ENCODE measurements at regions not wholly inside any gene's neighbourhood (a gene's known extent, or its start where the extent isn't known, plus 50 kb on each side); places are given as distances from the start of the nearest gene placed in this dataset.
"Not testable (repeated sequence)": the region's sequence is repeated elsewhere in the genome, so short reads cannot be mapped to it uniquely, and the experiment has no call there.

DNA sequence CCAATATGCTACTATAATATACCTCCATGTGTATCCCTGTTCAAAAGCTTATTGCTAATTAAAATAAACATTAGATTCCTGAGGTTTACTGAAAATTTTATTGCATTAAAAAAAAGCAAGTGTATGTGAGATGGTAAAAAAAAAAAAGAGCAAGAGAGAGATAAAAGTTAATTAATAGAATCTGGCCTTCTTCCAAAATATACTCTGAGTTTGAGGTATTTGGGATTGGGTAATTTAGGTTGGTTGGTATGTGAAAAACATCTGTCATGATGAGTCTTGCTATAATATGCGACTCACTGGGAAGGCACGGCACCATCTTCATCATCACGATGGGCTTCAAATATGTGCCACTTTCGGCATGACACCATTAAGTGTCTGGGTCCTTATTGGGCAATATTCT, 711.1 kb upstream of the SOX9 start:
- DNase-seq = no peak

GRCh38 chr17:71412803-71413202, 708.0 kb upstream of the SOX9 start:
- no peak for DNase-seq

DNA sequence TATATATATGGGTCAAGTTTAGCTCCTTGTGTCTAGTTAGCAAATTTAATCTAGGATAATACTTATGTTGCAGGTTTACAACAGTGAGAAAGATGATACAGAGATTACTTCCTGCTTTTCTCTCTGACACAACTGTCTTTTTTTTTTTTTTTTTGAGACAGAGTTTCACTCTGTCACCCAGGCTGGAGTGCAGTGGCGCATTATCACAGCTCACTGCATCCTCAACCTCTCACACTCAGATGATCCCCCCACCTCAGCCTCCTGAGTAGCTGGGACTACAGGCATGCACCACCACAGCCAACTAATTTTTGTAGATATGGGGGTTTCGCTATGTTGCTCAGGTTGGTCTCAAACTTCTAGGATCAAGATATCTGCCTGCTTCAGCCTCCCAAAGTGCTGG, 706.9 kb upstream of the SOX9 start:
- no peak for DNase-seq

GRCh38 chr17:71417142-71417541, 703.7 kb upstream of the SOX9 start:
- DNase-seq = no peak

GRCh38 chr17:71422968-71423367, 697.9 kb upstream of the SOX9 start:
- no peak for DNase-seq

DNA sequence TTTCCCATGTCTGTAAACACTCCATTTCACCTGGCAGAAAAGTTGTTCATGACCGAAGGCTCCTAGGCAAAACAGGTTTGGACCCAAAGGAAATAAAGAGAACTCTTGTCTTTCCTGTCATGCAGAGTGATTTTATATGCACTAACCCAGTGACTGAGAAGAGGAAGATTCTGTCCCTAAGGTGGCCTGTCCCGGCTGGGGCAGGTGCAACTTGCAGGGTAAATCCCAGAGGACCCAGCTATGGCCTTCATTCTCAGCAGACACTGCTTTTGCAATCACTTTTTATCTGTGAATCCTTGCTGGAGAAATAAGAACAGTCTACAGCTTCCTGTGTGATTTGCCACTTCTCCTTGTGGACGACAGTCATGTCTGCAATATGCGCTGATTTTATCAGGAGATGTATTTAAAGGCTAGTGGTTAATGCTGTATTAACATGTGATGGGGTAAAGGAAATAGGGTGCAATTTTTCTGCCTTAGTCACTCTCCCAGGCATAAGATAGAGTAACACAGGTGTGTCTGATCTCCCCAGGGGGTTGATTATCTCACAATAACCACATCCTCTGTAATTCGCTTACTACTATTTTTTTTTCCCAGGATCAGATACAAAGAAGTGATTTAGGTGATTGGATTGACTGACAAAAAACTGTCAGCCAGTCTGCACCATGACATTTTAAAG, 696.8 kb upstream of the SOX9 start:
- no peak for DNase-seq

GRCh38 chr17:71427801-71428200, 693.0 kb upstream of the SOX9 start:
- DNase-seq = no peak

GRCh38 chr17:71428897-71429296, 691.9 kb upstream of the SOX9 start:
- DNase-seq = no peak

DNA sequence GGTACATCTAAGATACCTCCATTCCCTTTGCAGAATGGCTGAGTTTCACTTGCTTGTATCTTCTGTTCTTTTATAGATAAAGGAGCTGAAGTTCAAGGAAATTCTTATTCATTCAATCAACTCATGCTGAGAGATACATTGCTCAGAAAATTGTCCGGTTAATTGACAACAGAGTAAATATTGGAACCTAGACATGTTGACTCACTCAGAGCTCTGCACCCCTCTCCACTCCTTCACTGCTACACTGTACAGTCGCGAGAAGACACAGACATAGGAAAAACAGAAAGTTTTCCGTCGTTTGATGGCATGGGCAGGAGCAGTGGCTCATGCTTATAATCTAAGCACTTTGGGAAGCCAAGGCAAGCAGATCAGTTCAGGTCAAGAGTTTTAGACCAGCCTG, 690.5 kb upstream of the SOX9 start:
- DNase-seq = no peak

GRCh38 chr17:71431146-71431545, 689.7 kb upstream of the SOX9 start:
- no peak for DNase-seq

- no peak for DNase-seq
Measured at GRCh38 chr17:71432378-71433315, 688.2 kb upstream of the SOX9 start.

DNA sequence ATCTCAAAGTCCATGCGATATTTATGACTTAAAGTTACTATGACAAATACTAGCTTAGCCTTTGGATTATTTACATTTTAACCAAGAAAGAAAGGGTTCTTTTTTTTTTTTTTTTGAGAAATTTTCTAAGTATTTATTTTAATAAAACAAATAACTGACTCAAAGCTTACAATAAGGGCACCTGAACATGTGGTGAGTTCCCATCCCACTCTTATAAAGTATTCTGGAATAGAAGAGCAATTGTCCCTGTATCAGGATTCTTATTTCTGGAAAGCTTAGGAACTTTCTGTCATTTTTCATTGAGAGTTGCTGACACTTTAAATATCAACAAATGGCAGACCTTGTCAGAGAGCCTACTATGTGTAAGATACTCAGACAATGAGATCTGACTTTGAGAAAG, 686.1 kb upstream of the SOX9 start:
- DNase-seq = no peak

- DNase-seq = no peak
Measured at GRCh38 chr17:71436479-71436878, 684.3 kb upstream of the SOX9 start.

- DNase-seq = no peak
Measured at GRCh38 chr17:71437166-71437565, 683.7 kb upstream of the SOX9 start.

DNA sequence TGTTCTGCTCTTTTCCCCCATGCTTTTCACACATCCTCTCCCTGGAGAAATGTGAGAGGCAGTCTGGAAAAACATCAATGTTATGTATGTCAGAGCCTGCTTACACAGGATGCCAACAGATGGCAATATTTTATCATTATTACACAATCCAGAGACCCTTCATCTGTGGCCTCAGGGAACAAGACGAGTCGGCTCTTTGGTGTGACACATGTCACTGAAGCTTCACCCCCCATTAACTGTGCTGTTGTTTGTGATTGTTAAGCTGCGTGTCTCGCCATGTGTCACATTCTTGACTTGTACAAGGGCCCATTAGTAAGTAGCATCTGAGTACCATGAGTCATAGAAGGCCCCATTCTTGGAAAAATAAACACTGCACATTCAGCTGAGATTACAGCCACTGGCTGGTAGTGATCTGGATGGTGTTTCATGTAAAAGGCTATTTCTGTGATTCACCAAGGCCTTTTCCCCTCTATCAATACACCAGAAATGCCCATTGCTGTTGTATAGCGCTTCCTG, 682.1 kb upstream of the SOX9 start:
- DNase-seq = no peak

DNA sequence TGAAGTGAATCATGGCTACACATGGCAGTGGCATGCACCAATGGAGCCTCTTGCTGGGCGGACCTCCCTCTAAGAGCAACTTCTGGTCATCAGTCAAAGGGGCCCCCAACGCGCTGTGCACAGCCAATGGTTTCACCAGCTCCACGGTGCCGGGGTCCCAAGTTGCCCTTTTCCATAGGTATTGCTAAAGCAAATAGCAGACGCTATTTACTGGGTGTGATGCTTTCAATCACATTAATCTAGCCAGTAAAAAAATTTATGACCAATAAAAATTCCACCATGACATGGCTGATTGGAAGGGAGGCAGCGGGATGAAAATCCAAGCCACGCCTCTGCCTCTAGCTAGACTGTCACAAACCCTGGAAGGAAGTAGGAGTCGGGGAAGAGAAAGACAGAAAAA, 680.3 kb upstream of the SOX9 start:
- DNase-seq = no peak

- DNase-seq = no peak
Measured at GRCh38 chr17:71441098-71441497, 679.7 kb upstream of the SOX9 start.

GRCh38 chr17:71444078-71444477, 676.7 kb upstream of the SOX9 start:
- DNase-seq = no peak

DNA sequence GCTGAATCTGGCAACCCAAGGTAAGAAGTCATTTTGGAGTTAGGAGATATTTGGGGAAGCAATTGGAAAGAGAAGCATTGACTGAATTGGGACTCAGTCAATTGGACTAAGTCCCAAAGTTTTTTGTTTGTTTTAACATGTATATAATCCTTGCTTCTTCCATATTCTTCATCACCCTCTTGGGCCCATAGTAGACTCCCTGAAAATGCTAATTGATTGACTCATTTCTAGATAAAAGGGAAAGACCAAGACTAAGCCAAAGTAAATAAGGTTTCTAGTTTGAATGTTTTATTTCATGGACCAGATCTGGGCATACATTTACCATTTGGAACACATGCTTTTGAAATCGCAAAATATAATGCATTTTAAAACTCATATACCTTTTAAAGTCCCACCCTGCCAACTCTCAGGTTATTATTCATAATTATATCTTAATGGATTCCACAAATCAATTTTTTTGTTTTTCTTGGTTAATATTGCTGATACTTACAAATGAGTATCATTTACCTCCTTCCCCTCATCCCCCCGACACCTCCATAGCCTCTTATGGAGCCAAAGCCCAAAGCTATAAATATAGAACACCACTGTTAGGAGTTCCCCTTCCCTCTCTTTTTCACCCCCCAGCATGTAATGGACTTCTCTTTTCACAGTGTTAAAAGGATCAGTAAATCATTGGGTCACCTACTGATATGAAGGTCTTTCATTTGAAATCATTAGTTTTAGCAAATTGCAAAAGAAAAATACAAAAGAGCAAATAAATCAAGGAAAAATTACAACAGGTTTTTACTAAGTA, 674.0 kb upstream of the SOX9 start:
- no peak for DNase-seq

- DNase-seq = no peak
Measured at GRCh38 chr17:71447644-71448043, 673.2 kb upstream of the SOX9 start.

GRCh38 chr17:71450657-71451056, 670.2 kb upstream of the SOX9 start:
- not testable (repeated sequence) for DNase-seq

DNA sequence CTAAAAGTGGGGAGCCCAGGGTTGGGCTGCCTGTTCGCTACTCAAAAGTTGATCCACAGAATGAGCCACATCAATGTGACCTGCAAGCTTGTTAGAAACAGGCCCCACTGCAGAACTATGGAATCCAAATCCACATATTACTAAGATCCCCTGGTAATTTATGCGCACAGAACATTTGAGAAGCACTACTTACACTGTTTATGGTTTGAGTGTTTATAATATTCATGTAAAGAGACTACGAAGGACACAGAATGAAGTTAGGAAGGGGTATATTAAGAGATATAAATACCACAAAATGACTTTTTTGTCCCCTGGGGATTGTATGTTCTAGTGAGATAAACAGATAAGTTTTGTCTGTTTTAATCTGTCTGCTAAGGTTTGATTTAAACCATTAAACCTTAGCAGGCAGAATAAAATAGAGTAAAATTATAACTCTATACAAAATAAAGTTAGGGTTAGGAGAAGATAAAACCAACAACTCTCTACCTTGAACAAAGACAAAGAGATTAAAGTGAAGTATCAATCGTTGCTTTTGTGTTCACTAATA, 666.9 kb upstream of the SOX9 start:
- no peak for DNase-seq

DNA sequence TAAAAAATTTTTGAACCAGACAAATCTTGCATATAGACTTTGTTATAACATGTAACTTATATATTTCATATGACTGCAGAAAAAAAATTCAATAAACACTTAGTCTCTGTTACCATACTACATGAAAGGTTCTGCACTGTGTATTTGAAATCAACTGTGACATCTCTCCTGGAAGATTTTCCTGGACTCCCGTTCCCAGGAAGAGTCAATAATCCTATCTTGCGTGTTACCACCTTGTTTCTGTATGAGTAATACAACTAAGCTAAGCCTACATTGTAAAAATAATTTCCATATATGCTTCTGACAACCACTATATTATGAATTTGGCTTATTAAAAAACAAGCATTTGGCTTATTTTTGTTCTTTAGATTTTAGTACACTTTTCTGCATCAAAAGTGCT, 665.6 kb upstream of the SOX9 start:
- no peak for DNase-seq

Data from T-helper 1 cell (primary cell).